Osteoblast (primary cell): ENCODE measurements at regions not wholly inside any gene's neighbourhood (a gene's known extent, or its start where the extent isn't known, plus 50 kb on each side); places are given as distances from the start of the nearest gene placed in this dataset.

Experiments
- DNase-seq: peaks from one replicate; pipeline ENCODE4 v3.0.0; 2011; ENCODE audit warnings: low spot score, mixed read lengths; ENCODE audit not compliant: insufficient read length; ENCODE audit errors: missing footprints
- H2AFZ ChIP-seq: 2 replicates; pipeline ENCODE4 v1.6.0; 2011; ENCODE audit warnings: mild to moderate bottlenecking, low read length
- H3K27ac ChIP-seq: 2 replicates; pipeline ENCODE4 v1.5.1; 2011; ENCODE audit warnings: mild to moderate bottlenecking, low read depth, low read length, moderate library complexity
- H3K27me3 ChIP-seq: 2 replicates; pipeline ENCODE4 v1.6.0; 2012; ENCODE audit warnings: mild to moderate bottlenecking, control low read depth, inconsistent platforms, low read length, moderate library complexity; ENCODE audit not compliant: insufficient read depth
- H3K36me3 ChIP-seq: 2 replicates; pipeline ENCODE4 v1.5.1; 2011; ENCODE audit warnings: mild to moderate bottlenecking, low read length, control low read depth, moderate library complexity; ENCODE audit not compliant: insufficient read depth
- H3K4me1 ChIP-seq: 2 replicates; pipeline ENCODE4 v1.5.1; 2011; ENCODE audit warnings: mild to moderate bottlenecking, low read length, control low read depth, moderate library complexity; ENCODE audit not compliant: insufficient read depth
- H3K4me2 ChIP-seq: 2 replicates; pipeline ENCODE4 v1.6.0; 2011; ENCODE audit warnings: mild to moderate bottlenecking, low read length; ENCODE audit not compliant: insufficient read depth
- H3K4me3 ChIP-seq: fragments of 200-600 bp; sonication (generic); 3 replicates; pipeline ENCODE4 v1.5.1; 2012; ENCODE audit warnings: mild to moderate bottlenecking, low read length, inconsistent platforms; ENCODE audit not compliant: insufficient read depth
- H3K79me2 ChIP-seq: 2 replicates; pipeline ENCODE4 v1.6.0; 2012; ENCODE audit warnings: mild to moderate bottlenecking, low read length, control low read depth, inconsistent platforms; ENCODE audit not compliant: insufficient read depth
- H3K9me3 ChIP-seq: 2 replicates; pipeline ENCODE4 v1.5.1; 2011; ENCODE audit warnings: low read depth, low read length, control low read depth
- H4K20me1 ChIP-seq: 2 replicates; pipeline ENCODE4 v1.6.0; 2012; ENCODE audit warnings: mild to moderate bottlenecking, low read length, control low read depth; ENCODE audit not compliant: insufficient read depth
- TF ChIP-seq, protein P1 (sequence below): IDR thresholded peaks from 2 replicates; pipeline ENCODE4 v1.5.1; 2011; ENCODE audit warnings: mild to moderate bottlenecking, low read depth, low read length, moderate library complexity; ENCODE audit errors: extremely low read depth

DNA sequence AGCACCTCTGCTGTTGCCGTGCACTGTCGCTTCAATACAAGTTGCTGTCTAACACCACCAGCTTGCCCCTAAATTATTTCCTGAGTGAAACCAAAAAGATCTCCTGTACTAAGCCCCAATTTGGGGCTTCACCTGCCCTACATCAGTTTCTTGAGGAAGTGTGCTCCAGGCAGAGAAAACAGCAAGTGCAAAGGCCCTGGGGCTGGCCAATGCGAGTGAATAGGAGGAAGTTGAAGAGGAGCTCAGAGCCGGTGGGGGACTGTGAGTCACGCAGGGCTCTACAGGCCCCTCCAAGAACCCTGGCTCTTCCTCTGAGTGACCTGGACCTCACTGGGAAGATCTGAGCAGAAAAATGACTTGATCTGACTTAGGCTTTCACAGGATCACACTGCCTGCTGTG, 117.2 kb downstream of the IPO8 start:
- H3K79me2 ChIP-seq, result no peaks in the 10 kb centered on the region
- H2AFZ ChIP-seq, result no peak overlapping the region
- H3K27me3 ChIP-seq, result no peaks in the 10 kb centered on the region
- TF ChIP-seq, protein P1, sequence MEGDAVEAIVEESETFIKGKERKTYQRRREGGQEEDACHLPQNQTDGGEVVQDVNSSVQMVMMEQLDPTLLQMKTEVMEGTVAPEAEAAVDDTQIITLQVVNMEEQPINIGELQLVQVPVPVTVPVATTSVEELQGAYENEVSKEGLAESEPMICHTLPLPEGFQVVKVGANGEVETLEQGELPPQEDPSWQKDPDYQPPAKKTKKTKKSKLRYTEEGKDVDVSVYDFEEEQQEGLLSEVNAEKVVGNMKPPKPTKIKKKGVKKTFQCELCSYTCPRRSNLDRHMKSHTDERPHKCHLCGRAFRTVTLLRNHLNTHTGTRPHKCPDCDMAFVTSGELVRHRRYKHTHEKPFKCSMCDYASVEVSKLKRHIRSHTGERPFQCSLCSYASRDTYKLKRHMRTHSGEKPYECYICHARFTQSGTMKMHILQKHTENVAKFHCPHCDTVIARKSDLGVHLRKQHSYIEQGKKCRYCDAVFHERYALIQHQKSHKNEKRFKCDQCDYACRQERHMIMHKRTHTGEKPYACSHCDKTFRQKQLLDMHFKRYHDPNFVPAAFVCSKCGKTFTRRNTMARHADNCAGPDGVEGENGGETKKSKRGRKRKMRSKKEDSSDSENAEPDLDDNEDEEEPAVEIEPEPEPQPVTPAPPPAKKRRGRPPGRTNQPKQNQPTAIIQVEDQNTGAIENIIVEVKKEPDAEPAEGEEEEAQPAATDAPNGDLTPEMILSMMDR, result no peak
- no peaks in the 10 kb centered on the region for H4K20me1 ChIP-seq
- H3K27ac ChIP-seq, result no peak overlapping the region
- DNase-seq, result no peak
- no peak overlapping the region for H3K4me3 ChIP-seq
- no peaks in the 10 kb centered on the region for H3K9me3 ChIP-seq
- no peaks in the 10 kb centered on the region for H3K36me3 ChIP-seq
- no peaks in the 10 kb centered on the region for H3K4me1 ChIP-seq
- H3K4me2 ChIP-seq, result no peak overlapping the region

DNA sequence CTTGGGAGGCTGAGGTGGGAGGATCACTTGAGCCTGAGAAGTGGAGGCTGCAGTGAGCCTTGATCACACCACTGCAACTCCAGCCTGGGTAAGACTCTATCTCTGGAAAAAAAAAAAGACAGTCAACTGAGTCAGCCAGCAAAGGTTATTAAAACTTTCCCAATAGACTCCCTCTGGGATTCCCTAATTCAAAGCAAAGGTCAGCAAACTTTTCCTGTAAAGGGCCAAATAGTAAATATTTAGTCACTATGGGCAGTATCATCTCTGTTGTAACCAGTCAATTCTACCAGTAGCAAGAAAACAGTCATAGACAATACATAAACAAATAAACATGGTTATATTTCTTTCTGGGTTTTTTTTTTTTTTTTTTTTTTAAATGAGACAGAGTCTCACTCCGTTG, 122.5 kb downstream of the IPO8 start:
- Histone ChIP-seq H2AFZ (no peak overlapping the region), H3K79me2 (no peaks in the 10 kb centered on the region), H3K4me1 (no peaks in the 10 kb centered on the region), H3K36me3 (no peaks in the 10 kb centered on the region), H3K4me3 (no peak overlapping the region), H4K20me1 (no peaks in the 10 kb centered on the region), H3K9me3 (no peaks in the 10 kb centered on the region), H3K27ac (no peak overlapping the region), H3K27me3 (no peaks in the 10 kb centered on the region), H3K4me2 (no peak overlapping the region)
- no peak for DNase-seq
- TF ChIP-seq, protein P1, result no peak

DNA sequence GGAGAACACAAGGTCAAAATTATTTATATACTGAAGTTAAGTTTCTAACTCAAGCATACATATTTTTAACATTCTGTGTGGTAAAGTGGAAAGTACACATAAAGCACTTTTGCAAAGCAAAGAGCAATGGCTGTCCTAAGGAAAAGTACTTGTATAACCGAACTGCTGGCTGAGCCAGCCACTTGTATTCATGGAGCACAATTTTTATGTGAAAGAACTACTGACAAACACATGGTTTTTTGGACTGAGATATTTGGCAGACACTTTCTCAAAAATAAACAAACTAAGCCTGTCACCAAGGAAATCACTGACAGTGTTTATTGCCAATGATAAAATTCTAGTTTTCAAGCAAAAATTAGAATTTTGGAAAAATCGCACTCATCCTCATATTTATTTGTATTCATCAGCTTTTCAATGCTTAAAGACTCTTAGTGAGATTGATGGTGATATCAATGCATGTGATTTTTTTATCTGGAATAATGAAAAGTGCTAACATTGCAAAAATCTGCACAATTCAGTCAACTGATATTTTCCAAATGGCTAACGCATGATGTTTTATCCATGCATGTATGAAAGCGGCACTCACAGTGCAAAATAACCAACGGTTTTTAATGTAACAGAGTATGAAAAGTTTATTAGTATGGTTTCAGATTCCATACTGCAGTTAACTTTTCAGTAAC, 125.3 kb downstream of the IPO8 start:
- no peaks in the 10 kb centered on the region for H3K4me1 ChIP-seq
- H2AFZ ChIP-seq, result no peak overlapping the region
- no peak overlapping the region for H3K4me3 ChIP-seq
- no peaks in the 10 kb centered on the region for H3K36me3 ChIP-seq
- peaks cover 3% of the 10 kb centered on the region for H3K27me3 ChIP-seq
- TF ChIP-seq, protein P1, result no peak
- no peaks in the 10 kb centered on the region for H3K79me2 ChIP-seq
- no peaks in the 10 kb centered on the region for H3K9me3 ChIP-seq
- no peak overlapping the region for H3K4me2 ChIP-seq
- no peak for DNase-seq
- no peak overlapping the region for H3K27ac ChIP-seq
- no peaks in the 10 kb centered on the region for H4K20me1 ChIP-seq

DNA sequence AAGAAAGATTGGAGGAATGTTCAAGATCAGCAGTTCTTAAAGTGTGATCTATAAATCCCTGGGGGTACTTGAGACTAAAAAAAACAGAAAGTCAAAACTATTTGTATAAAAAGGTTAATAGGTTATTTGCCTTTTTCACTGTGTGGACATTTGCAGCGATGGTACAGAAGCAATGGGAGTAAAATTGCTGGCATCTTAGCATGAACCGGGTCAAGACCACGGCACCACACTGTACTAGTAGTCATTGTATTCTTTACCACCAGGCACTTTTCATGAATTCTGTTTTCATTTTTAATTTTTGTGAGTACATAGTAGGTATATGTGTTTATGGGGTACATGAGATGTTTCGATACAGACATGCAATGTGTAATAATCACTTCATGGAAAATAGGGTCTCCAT, 126.2 kb downstream of the IPO8 start:
- TF ChIP-seq, protein P1, result no peak
- Histone ChIP-seq H3K27ac (no peak overlapping the region), H3K27me3 (peaks cover 3% of the 10 kb centered on the region), H2AFZ (no peak overlapping the region), H3K4me3 (no peak overlapping the region), H3K4me1 (no peaks in the 10 kb centered on the region), H4K20me1 (no peaks in the 10 kb centered on the region), H3K36me3 (no peaks in the 10 kb centered on the region), H3K9me3 (no peaks in the 10 kb centered on the region), H3K4me2 (no peak overlapping the region), H3K79me2 (no peaks in the 10 kb centered on the region)
- DNase-seq, result no peak
